HCT116 (cell line): ENCODE measurements at regions not wholly inside any gene's neighbourhood (a gene's known extent, or its start where the extent isn't known, plus 50 kb on each side); places are given as distances from the start of the nearest gene placed in this dataset.

Source experiments
- ATAC-seq: fragments of 200-7000 bp; cut with Tn5 transposase; 2 replicates; pipeline ENCODE4 v1.9.1; 2020; ENCODE audit warnings: mild to moderate bottlenecking, moderate library complexity
- BruUV-seq: library from RNA; stranded (reverse); fragments of 400-500 nt; replicated peaks from 2 replicates; lab custom pipeline; 2021; lab: Mats Ljungman, UMichigan
- CTCF ChIA-PET: fragments of 300-600 bp; sonication (Branson Sonifier 250); formaldehyde crosslinking; loops from one replicate; lab custom pipeline; 2021; ENCODE audit warnings: antibody characterized with exemption; lab: Charles Lee
- POLR2A ChIA-PET: fragments of 300-600, 350-600 bp; sonication (Branson Sonifier 250); formaldehyde crosslinking; loops from one replicate; lab custom pipeline; 2021; ENCODE audit warnings: antibody characterized with exemption; lab: Charles Lee
- RAD21 ChIA-PET, 2 experiments: fragments of 300-600 bp; sonication (Branson Sonifier 250); formaldehyde crosslinking; loops; one replicate each; lab custom pipeline; 2023; ENCODE audit warnings: low total read pairs in 2 of 2; ENCODE audit not compliant: uncharacterized antibody in 2 of 2, unreplicated experiment in 2 of 2, low non-redundant PET in 1 of 2; lab: Charles Lee
- DNase-seq: peaks from one replicate; pipeline ENCODE4 v3.0.0-alpha.2; 2010; ENCODE audit warnings: low read depth, low spot score
- H2AFZ ChIP-seq: fragments of 200-600 bp; shearing (Covaris generic), sonication (generic); 2 replicates; pipeline ENCODE4 v1.6.1; 2017; ENCODE audit warnings: low read depth, mixed run types, mixed read lengths, antibody characterized with exemption, low read length; ENCODE audit not compliant: poor library complexity, severe bottlenecking
- H3K27ac ChIP-seq: 2 replicates; pipeline ENCODE4 v1.5.1; 2012; ENCODE audit warnings: low read depth, low read length
- H3K27me3 ChIP-seq: fragments of 200-600 bp; sonication (generic); 2 replicates; pipeline ENCODE4 v1.6.1; 2016; ENCODE audit warnings: mixed run types, low read length, mixed read lengths; ENCODE audit not compliant: insufficient read depth
- H3K36me3 ChIP-seq, 2 experiments: fragments of 200-500 bp in 1 of 2; fragments of 200-600 bp in 1 of 2; sonication (Bioruptor generic) in 1 of 2; sonication (generic) in 1 of 2; 2 replicates each; pipeline versions ENCODE4 v1.5.1 to v1.6.1; 2014 to 2016; ENCODE audit warnings: low read length in 2 of 2, inconsistent platforms in 1 of 2, mixed read lengths in 1 of 2, mixed run types in 1 of 2; ENCODE audit not compliant: insufficient read depth in 2 of 2, control insufficient read depth in 1 of 2
- H3K4me1 ChIP-seq, 2 experiments: fragments of 200-600 bp in 1 of 2; sonication (generic) in 1 of 2; 2 replicates each; pipeline versions ENCODE4 v1.5.1 to v1.6.1; 2012 to 2017; ENCODE audit warnings: low read length in 2 of 2, inconsistent platforms in 1 of 2, mild to moderate bottlenecking in 1 of 2, mixed read lengths in 1 of 2, mixed run types in 1 of 2, moderate library complexity in 1 of 2; ENCODE audit not compliant: insufficient read depth in 2 of 2, control insufficient read depth in 1 of 2
- H3K4me2 ChIP-seq: fragments of 200-600 bp; sonication (generic); 2 replicates; pipeline ENCODE4 v1.6.1; 2017; ENCODE audit warnings: mixed run types, low read length, mixed read lengths
- H3K4me3 ChIP-seq, 2 experiments: fragments of 200-600 bp in 1 of 2; sonication (generic) in 1 of 2; replicated peaks in 1 of 2; 2 replicates each; pipeline ENCODE4 v1.5.1; 2011 to 2016; ENCODE audit warnings: low read length in 2 of 2, control low read depth in 1 of 2, low read depth in 1 of 2, mild to moderate bottlenecking in 1 of 2, mixed read lengths in 1 of 2, mixed run types in 1 of 2
- H3K79me2 ChIP-seq: fragments of 200-600 bp; sonication (generic); 2 replicates; pipeline ENCODE4 v1.6.1; 2017; ENCODE audit warnings: mild to moderate bottlenecking, mixed run types, low read length, moderate library complexity, mixed read lengths; ENCODE audit not compliant: insufficient read depth
- H3K9ac ChIP-seq: fragments of 200-600 bp; sonication (generic); 2 replicates; pipeline ENCODE4 v1.6.1; 2016; ENCODE audit warnings: low read length, mixed read lengths
- H3K9me2 ChIP-seq: fragments of 200-600 bp; sonication (generic), shearing (Covaris generic); 2 replicates; pipeline ENCODE4 v1.6.1; 2017; ENCODE audit warnings: mixed run types, mild to moderate bottlenecking, moderate library complexity; ENCODE audit not compliant: insufficient read depth
- H3K9me3 ChIP-seq, 2 experiments: fragments of 200-500 bp in 1 of 2; fragments of 200-600 bp in 1 of 2; sonication (Bioruptor generic) in 1 of 2; sonication (generic) in 1 of 2; 2 replicates each; pipeline ENCODE4 v1.6.1; 2014 to 2017; ENCODE audit warnings: low read length in 2 of 2, mixed read lengths in 2 of 2, inconsistent platforms in 1 of 2, low read depth in 1 of 2, mild to moderate bottlenecking in 1 of 2, mixed run types in 1 of 2, moderate library complexity in 1 of 2; ENCODE audit not compliant: control insufficient read depth in 1 of 2, insufficient read depth in 1 of 2
- H4K20me1 ChIP-seq: fragments of 200-600 bp; sonication (generic), shearing (Covaris generic); 2 replicates; pipeline ENCODE4 v1.6.1; 2017; ENCODE audit warnings: mixed run types, mild to moderate bottlenecking, moderate library complexity; ENCODE audit not compliant: insufficient read depth
- EGR1 ChIP-seq: IDR thresholded peaks from 2 replicates; pipeline ENCODE4 v1.6.1; 2012; ENCODE audit warnings: low read depth
- ELF1 ChIP-seq: IDR thresholded peaks from 2 replicates; pipeline ENCODE4 v1.6.1; 2012; ENCODE audit warnings: low read depth, borderline replicate concordance
- SP1 ChIP-seq: IDR thresholded peaks from 2 replicates; pipeline ENCODE4 v1.6.1; 2012; ENCODE audit warnings: low read depth
- SRF ChIP-seq: IDR thresholded peaks from 2 replicates; pipeline ENCODE4 v1.6.1; 2012; ENCODE audit warnings: low read depth
- TCF7L2 ChIP-seq: IDR thresholded peaks from 2 replicates; pipeline ENCODE4 v1.7.0; 2011; ENCODE audit warnings: borderline replicate concordance, inconsistent platforms; ENCODE audit not compliant: insufficient read depth, insufficient read length; ENCODE audit errors: extremely low read depth
- ZFX ChIP-seq: fragments of 450-650 bp; IDR thresholded peaks from 2 replicates; pipeline ENCODE4 v1.6.1; 2017
- intact Hi-C: fragments of 100-400 bp; cut with micrococcal nuclease; formaldehyde crosslinking; loops from 2 replicates; pipeline ENCODE4 v1.10.0; 2022
- TF ChIP-seq, protein P1 (sequence below): IDR thresholded peaks from 2 replicates; pipeline ENCODE4 v1.6.1; 2011; ENCODE audit warnings: mild to moderate bottlenecking, low read length, moderate library complexity; ENCODE audit not compliant: insufficient replicate concordance; ENCODE audit errors: extremely low read depth
- TF ChIP-seq, protein P2 (sequence below): IDR thresholded peaks from 2 replicates; pipeline ENCODE4 v1.6.1; 2012; ENCODE audit warnings: low read depth

DNA sequence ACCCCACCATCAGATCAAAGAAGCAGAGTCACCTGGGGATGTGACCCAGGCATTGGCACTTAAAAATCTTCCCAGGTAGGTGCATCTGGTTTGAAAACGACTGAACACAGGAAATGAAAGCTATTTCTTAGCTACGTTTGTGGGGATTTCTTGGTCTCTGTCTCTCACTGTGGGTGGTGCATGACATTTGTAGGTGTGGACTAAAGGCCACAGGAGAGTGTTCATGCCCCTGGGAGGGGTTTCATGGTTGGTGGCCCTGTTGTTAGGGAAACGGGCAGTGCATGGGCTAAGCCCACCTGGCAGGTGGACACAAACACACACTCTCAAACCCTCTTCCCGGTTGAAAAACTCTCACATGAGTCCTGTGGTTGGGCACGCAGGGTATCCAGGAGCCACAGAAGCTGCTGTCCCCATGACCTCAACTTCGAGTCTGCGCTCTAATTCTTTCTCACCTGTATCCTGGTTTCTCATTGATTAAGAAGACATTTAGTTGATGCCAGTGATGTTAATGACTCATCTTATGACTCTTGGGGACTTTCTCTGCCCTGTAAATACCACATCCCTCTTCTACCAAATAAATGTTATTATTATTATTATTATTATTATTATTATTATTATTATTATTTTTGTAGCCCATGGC, 119.4 kb downstream of the MRPS6 start:
- Histone ChIP-seq H3K9me3 (no peaks in the 10 kb centered on the region), H3K4me3 (no peak overlapping the region), H3K4me2 (no peak overlapping the region), H3K9ac (no peak overlapping the region), H3K79me2 (no peaks in the 10 kb centered on the region), H3K36me3 (no peaks in the 10 kb centered on the region), H3K9me2 (no peaks in the 10 kb centered on the region), H4K20me1 (no peaks in the 10 kb centered on the region), H3K27me3 (no peaks in the 10 kb centered on the region), H3K4me1 (no peaks in the 10 kb centered on the region), H2AFZ (no peak overlapping the region), H3K27ac (no peak overlapping the region)
- ChIA-PET RAD21 (no interaction called here), CTCF (no interaction called here), POLR2A (no interaction called here)
- DNase-seq (no peak), ATAC-seq (no peak)
- no TSS peak for BruUV-seq
- TF ChIP-seq, protein P1, sequence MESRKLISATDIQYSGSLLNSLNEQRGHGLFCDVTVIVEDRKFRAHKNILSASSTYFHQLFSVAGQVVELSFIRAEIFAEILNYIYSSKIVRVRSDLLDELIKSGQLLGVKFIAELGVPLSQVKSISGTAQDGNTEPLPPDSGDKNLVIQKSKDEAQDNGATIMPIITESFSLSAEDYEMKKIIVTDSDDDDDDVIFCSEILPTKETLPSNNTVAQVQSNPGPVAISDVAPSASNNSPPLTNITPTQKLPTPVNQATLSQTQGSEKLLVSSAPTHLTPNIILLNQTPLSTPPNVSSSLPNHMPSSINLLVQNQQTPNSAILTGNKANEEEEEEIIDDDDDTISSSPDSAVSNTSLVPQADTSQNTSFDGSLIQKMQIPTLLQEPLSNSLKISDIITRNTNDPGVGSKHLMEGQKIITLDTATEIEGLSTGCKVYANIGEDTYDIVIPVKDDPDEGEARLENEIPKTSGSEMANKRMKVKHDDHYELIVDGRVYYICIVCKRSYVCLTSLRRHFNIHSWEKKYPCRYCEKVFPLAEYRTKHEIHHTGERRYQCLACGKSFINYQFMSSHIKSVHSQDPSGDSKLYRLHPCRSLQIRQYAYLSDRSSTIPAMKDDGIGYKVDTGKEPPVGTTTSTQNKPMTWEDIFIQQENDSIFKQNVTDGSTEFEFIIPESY = no peak
- TF ChIP-seq ELF1 (no peak), TCF7L2 (no peak), SRF (no peak), ZFX (no peak), SP1 (no peak), EGR1 (no peak)
- TF ChIP-seq, protein P2, sequence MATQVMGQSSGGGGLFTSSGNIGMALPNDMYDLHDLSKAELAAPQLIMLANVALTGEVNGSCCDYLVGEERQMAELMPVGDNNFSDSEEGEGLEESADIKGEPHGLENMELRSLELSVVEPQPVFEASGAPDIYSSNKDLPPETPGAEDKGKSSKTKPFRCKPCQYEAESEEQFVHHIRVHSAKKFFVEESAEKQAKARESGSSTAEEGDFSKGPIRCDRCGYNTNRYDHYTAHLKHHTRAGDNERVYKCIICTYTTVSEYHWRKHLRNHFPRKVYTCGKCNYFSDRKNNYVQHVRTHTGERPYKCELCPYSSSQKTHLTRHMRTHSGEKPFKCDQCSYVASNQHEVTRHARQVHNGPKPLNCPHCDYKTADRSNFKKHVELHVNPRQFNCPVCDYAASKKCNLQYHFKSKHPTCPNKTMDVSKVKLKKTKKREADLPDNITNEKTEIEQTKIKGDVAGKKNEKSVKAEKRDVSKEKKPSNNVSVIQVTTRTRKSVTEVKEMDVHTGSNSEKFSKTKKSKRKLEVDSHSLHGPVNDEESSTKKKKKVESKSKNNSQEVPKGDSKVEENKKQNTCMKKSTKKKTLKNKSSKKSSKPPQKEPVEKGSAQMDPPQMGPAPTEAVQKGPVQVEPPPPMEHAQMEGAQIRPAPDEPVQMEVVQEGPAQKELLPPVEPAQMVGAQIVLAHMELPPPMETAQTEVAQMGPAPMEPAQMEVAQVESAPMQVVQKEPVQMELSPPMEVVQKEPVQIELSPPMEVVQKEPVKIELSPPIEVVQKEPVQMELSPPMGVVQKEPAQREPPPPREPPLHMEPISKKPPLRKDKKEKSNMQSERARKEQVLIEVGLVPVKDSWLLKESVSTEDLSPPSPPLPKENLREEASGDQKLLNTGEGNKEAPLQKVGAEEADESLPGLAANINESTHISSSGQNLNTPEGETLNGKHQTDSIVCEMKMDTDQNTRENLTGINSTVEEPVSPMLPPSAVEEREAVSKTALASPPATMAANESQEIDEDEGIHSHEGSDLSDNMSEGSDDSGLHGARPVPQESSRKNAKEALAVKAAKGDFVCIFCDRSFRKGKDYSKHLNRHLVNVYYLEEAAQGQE = no peak
- intact Hi-C loops = no loop called here
